ENCODE measurements at regions not wholly inside any gene's neighbourhood (a gene's known extent, or its start where the extent isn't known, plus 50 kb on each side); places are given as distances from the start of the nearest gene placed in this dataset.

DNA sequence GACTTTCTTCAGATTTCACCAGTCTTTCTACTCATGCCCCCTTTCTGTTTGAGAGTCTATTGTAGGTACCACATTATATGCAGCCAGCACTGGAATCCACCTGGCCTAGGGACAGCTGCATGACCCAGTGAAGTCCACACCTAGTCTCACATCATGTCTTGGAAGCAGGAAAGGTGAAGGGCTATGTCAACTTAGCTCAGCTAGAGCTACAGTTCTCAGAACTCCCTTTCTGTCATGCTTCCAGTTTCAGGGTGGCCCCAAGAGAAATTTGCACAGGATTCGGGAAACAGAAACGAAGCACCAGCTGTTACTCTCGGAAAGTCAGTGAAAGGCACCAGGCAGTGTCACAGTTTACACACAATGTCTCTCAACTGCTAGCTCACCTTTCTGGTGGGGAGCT is 51.6 kb upstream of the NLRP1 start:
- DNase-seq (ENCODE audit: low read depth), result no peak

DNA sequence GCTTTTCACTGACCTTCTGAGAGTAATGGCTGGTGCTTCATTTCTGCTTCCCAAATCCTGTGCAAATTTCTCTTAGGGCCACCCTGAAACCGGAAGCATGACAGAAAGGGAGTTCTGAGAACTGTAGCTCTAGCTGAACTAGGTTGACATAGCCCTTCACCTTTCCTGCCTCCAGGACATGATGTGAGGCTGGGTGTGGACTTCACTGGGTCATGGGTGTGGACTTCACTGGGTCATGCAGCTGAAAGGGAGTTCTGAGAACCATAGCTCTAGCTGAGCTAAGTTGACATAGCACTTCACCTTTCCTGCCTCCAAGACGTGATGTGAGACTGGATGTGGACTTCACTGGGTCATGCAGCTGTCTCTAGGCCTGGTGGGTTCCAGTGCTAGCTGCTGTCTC is 54.3 kb upstream of the NLRP1 start:
- no peak for DNase-seq (ENCODE audit: low read depth)

DNA sequence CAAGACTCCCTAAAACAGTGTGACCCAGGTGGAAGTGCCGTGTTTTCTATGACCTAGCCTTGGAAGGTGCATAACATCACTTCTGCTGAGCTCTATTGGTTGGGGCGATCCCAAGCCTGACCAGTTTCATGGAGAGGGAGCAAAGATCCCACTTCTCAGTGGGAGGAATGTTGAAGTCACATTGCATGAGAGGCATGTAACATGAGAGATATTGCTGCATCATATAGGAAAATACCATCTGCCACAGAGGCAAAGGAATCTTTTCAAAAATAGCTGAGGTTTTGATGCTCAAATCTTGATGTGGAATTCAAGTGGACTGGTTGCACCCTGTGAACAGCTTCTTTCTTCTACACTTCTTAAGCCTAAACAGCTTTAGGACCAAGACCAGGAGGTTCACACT is 56.4 kb upstream of the NLRP1 start:
- DNase-seq (ENCODE audit: low read depth), result no peak

DNA sequence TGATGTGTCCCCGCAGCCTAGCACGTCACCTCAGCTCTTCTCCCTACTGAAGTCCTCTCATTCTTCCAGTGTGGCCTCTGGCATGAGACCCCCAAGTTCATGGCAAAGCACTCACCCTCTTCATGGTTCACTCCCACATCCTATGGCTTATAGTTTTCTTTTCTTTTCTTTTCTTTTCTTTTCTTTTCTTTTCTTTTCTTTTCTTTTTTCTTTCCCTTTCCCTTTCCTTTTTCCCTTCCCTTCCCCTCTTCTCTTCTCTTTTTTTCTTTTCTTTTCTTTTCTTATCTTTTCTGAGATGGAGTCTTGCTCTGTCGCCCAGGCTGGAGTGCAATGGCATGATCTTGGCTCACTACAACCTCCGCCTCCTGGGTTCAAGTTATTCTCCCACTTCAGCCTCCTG is 58.4 kb upstream of the NLRP1 start:
- no peak for DNase-seq (ENCODE audit: low read depth)

DNA sequence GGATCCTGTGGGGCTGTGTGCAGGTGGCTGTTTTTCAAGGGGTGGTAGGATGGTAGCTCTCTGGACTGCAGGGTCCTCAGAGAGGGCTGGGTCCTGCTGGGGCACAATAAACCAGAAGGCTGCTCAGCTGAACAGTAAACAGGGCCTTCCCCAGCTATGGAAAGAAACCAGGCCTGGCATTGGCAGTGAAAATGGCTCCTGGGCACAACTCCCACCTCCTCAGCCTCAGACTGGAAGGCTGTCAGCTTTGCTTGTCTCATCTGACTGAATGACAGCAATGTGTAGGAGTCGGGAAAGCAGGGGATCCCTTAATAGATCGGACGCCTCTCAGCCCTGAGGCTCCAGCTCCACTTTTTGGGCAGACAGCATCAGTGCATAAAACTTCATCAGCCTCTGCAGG is 59.8 kb upstream of the NLRP1 start:
- DNase-seq (ENCODE audit: low read depth), result no peak

DNA sequence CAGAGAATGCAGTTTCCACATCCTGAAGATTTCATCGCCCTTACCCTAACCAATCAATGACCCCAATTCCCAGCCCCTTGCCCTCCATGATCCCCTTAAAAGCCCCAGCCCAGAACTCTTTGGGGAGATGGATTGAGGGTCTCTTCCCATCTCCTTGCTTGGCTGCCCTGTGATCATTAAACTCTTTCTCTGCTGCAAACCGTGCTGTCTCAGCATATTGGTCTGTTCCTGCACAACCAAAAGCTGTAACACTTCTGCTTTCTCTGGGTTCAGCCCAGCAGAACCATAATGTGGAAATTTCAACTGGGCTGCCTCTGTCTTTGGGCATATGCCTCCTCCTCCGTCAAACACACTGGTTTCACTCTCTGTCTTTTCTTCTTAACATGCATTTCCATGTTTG is 67.0 kb upstream of the NLRP1 start:
- DNase-seq (ENCODE audit: low read depth), result no peak

DNA sequence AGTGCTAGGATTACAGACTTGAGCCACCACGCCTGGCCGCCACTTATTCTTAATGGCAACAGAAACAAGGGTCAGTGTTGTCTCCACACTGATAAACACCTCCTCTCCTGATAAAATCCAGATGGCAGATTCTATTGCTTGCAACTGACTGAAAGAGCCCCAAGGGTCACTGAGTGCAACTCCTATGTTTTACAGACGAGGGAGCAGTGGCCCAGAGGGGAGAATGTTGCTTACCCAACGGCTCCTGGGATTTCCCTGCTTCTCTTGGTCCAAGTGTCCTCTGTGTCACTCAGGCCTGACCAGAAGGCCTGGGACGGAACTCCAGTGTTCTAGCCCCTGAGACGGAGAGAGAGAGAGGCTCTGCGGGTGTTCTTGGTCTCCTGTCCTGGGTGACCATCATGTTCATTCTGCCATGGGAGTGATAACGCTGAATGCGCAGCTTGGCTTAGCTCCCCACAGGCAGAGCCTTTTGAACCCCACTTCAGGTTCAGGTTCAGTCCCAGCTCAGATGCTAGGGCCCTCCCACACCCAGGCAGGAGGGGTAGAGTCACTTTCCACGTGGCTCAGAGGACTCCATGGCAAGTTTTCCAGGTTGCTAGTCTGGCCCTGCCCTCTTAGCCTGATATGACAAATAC is 77.3 kb upstream of the NLRP1 start:
- DNase-seq (ENCODE audit: low read depth), result no peak

DNA sequence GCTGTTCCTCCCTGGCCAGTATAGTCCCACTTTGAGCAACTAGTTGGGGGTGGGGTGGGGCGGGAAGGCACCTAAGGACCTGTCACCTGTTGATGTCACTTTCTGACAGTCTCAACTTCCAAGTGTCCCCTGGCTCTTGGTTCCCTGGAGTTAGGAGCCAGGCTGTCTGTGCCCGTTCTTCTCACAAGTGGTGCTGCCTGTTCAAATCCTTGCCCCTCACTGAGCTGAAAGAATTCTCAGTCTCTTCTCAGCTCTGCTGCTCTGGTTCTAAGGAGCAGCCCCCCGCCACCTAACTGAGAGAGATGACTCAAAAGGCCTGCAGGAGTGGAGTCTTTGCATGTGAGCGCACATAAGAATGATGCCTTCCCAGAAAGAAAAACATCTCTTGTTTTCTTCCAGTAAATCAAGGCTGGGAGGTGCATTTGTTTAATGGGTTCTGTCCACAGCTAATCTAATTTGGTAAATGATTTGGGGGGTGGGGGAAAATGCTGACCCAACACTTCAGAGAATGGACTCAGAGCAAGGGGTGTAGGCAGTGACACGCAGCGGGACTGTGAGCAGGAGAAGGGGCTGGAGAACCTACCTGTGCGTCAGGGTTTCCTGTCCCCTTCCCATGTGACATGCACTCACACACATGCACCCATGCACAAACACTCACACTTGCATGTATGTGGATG is 78.2 kb upstream of the NLRP1 start:
- DNase-seq (ENCODE audit: low read depth), result no peak

DNA sequence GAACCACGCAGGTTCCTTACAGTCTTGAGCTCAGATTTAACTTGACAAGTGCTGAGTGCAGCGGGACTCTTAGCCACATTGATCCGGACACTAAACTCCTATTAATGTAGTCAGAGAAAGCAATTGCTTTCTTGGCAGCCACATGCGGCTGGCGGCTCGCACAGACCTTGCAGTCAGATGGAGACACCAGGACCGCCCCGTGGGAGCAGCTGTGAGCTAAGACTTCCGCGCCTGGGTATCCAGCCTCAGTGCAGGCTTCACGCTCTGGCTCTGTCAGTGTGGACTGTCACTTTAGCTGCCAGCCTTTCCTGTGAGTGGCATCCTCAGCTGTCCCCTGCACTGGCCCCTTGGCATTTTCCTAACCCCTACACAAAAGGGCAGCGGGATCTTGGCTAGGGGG is 80.9 kb upstream of the NLRP1 start:
- DNase-seq (ENCODE audit: low read depth), result no peak

DNA sequence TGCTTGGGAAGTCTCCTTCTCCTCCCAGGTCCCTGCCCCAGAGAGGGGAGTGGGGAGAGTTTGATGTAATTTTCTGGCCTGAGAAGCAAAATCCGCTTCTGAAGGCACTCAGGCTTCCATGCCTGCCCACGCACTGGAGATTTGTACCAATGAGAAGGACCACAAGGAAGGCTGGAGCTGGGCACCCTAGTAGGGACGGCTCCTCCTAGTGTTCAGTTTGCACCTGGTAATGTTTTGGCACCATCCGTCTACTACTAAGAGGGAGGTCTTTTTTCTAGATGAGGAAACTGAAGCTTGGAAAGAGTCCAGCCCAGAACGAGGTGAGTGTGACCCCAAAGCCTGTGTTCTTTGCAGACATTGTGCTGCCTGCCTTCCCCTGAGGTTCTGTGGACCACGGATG is 83.6 kb upstream of the NLRP1 start:
- DNase-seq (ENCODE audit: low read depth), result no peak

DNA sequence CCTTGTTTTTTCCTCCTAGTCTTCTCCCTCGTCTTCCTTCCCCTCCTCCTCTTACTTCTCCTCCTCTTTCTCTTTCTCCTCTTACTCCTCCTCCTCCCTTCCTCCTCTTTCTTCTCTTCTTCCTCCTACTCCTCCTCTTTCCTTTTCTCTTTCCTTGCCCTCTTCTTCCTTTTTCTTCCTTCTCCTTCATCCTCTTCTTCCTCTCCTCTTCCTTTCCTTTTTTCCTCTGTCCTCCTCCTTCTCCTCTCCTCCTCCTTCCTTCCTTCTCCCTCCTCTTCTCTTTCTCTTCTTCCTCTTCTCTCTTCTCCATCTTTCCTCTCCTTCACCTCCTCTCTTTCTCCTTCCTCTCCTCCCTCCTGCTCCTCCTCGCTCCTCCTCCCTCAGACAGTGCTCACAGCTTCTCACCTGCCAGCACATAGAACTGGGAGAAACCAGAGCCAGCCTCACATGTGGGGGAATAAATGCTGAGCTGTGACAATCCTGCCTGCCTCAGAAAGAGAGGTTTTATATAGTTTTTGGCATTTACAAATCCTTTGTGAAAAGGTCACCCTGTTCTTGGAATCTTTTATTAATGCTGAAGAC is 84.3 kb upstream of the NLRP1 start:
- no peak for DNase-seq (ENCODE audit: low read depth)

DNA sequence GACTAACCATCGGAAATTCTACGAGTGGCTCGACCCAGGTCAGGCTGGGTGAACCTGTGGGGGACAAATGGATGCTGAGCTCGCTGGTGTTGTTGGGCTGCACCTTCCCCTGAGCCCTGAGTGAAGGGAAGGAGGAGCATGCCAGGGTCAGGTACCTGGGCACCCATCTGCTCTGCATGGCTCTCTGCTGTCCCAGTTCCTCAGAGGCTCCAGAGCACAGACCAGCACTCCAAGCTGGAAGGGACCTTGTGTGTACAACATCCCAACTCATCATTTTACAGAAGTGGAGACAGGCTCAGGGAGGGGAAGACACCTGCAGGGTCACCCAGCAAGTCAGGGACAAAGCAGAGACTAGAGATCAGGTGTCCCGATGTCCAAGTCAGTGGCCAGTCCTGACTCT is 84.9 kb upstream of the NLRP1 start:
- no peak for DNase-seq (ENCODE audit: low read depth)

DNA sequence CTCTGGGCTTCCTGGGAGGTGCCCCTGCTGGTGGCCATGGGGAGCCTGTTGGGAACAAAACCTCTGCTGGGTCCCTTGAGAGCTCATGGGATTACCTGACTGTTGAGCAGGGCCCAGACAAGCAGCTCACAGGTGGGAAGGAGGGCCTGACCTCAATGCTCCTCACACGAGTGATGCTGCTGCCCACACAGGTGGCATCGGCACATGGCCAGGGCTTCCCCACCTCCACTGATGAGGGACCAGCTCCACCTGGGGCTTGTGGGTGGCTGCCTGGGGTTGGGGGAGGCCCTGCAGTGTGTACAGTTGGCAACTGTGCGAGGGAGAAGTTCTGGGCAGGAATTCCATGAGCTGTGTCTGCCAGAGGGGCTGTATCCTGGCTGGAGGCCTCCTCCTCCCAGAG is 87.8 kb upstream of the NLRP1 start:
- no peak for DNase-seq (ENCODE audit: low read depth)

DNA sequence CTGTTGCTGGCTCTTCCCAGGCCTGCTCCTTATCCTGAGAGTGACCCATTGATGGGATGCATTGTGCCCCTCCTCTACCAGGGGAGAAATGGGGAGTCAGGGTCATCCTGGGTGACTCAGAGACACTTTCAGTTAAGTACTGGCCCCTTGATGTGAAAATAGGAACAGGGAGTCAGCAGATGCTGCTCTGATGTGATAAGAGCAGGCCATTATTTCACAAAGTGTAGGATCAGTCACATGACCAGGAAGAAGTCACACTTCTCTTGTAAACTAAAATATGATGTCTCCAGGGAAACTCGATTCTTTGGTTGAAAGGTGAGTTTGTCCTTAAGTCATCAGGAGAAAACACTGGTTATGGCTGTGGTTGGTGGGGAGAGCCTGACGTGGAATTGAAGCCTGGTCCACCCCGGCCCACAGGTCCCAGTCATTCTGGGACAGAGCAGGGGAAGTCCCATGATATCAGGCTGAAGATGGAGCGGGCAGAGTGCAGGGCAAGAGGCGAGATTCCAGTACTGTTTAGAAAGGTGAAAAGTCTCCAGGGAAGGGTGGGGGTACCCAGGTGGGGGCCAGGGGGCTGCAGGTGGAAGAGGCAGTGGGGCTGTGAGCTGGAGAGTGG is 88.6 kb upstream of the NLRP1 start:
- no peak for DNase-seq (ENCODE audit: low read depth)

DNA sequence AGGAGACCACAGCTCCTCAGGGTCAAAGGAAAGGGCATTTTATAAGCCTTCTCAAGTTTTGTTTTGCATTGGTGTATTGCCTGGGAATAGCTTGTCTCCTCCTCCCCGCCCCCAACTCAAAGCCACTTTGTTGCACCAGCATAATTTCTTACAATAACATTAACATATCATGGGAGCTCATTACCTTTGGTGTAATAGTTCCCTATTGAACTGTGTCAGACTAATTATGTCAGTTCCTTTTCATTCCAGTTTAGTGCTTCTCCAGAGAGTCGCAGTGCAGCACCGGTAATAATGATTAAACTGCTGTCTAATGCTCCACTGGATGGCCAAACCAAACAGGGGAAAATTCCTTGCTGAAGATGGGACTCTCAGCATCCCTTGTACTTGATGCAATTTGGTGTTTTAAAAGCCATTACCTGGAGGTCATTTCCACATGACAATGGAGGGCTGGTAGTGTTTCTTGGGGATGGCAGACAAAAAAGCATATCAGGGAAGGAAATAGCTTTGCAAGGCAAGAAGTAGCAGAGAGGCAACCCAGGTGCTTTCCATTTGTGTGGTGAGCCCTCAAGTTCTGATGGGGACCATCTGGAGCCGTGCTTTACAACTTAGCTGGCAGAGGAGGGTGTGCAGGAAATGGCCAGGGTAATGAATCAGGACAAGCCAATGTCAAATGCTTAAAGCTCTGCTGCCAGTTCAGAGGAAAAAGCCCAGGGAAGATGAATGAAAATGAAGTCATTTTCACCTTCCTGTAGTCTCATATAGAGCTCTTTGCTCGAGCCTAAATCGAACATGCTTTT is 91.5 kb upstream of the NLRP1 start:
- no peak for DNase-seq (ENCODE audit: low read depth)

DNA sequence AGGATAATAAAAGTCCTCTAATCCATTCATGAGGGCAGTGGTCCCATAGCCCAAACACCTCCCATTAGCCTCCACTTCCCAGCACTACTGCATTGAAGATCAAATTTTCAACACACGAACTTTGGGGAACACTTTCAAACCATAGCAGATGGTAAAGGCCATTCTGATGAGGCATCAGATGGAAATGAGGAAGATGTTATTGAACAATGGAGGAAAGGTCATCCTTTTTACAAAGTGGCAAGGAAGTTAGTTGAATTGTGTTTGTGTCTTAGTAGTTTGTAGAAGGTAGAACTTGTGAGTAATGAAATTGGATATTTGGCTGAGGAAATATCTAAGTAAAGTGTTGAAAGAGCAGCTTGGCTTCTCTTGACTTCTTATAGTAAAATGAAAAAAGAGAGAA is 93.3 kb upstream of the NLRP1 start:
- no peak for DNase-seq (ENCODE audit: low read depth)

DNA sequence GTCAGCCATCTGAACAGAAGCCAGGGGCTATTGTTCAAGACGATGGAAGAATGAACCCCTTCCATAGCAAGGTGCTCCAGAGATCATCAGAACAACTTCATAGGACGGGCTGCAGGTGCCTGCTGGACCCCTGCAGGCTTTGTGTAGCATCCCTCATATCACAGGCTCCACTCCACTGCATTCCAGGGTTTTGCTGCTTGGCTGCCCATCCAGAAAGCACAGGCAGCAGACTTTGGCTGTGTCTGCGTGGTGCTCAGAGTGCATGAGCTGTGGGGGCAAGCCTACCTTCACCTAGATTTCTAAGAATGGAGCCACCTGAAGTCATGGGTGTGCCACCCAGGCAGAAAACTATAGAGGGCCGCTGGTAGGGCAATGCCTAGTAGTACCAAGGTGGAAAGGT is 93.9 kb upstream of the NLRP1 start:
- DNase-seq (ENCODE audit: low read depth), result no peak

DNA sequence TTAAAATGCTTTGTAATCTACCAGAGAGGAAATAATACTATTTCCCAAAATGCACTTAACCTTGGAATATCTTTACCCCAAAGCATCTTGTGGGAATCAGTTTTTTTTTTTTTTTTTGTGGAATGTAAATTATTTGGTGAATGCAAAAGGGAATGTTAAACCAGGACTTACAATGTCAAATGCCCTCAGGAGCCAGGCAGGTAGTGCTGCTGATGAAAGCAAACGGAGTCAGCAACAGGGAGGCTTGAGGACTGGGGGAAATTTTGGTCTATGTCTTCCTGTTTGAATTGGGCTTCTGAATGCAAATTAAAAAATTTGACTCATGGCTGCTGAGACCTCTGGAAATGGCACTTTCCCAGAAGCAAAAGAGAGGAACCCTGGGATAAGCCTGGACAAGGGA is 96.5 kb upstream of the NLRP1 start:
- no peak for DNase-seq (ENCODE audit: low read depth)

DNA sequence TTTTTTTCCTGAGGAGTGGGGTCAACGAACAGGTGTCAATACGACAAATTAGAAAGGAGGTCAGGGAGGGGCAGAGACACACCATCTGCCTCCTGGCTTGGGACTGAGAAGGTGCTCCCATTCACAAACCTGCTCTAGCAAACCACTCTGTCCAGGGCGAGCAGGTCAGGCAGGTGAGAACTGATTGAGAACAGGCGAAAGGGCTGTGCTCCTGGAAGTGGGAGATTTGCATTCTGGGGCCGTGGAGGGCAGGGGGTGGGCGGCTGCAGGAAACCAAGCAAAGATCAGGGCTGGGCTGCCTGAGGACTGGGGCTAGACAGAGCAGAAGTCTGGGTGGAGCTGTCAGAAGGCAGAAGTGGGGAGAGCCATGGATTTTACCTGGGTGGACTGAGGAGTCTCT is 98.9 kb upstream of the NLRP1 start:
- no peak for DNase-seq (ENCODE audit: low read depth)

DNA sequence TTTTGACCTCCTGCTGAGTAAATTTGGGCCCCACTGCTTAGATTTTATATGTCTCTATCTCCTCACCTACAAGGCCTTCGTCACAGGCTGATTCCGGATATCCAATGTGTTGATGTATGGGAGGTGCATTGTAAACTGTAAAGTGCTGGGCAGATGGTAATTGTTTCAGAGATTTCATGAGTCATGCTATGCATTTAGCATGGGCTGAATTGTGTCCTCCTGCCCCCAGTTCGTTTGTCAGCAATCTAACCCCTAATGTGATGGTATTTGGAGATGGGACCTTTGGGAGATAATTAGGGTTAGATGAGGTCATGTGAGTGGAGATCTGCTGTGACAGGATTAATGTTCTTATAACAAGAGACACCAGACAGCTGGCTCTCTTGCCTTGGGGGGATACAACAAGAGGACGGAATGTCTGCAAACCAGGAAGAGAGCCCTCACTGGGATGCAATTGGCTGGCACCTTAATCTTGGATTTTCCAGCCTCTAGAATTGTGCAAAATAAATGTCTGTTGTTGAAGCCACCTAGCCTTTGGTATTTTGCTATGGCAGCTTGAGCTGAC is 101.8 kb upstream of the NLRP1 start:
- no peak for DNase-seq (ENCODE audit: low read depth)

DNA sequence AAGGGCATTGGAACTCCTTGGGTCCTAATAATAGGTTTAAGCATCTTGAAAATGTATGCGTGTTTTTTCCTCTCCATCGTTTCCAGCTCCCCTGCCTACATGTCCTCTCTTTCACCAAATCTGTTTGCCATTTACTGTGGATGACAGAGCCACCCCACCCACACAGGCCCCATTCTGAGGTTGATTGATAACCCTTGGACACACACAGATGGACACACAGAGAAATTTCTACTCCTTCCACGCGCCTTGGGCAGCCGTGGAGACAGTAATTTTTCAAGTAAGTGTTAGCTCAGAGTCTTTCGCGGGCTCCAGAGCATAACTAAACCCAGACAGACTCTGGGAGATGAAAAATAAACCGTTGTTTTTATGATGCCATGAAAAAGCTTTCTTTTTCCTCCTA is 103.3 kb upstream of the NLRP1 start:
- DNase-seq (ENCODE audit: low read depth), result no peak

DNA sequence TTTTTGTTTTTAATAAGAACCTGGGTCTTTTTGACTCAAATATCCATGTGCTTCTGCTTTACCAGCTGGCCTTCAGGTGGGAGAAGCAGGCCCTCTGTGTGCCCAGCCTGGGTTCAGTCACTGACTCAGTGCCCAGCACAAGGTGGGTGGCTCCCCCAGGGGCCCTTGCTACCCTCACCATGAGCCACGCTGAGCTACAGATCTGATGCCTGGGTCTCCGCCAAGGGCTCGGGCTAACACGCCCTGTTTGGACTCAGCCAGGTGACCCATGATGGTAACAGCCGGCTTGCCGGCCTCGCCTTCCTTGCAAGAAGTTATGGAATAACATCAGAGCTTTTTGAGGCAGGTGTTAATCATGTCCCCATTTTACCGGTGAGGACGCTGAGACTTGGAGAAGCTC is 109.5 kb upstream of the NLRP1 start:
- no peak for DNase-seq (ENCODE audit: low read depth)
